ENCODE measurements at regions not wholly inside any gene's neighbourhood (a gene's known extent, or its start where the extent isn't known, plus 50 kb on each side); places are given as distances from the start of the nearest gene placed in this dataset.

- TF ChIP-seq MYC (IDR thresholded peaks at IDR 0.05; ENCODE audit: low read depth, low read length) (no peak), CTCF (IDR thresholded peaks at IDR 0.05; ENCODE audit: low read depth, low read length) (no peak), MAX (IDR thresholded peaks at IDR 0.05; ENCODE audit: low read depth, low read length) (no peak)
Measured at GRCh38 chrX:96314985-96315384, 369.7 kb upstream of the DIAPH2 start.
